HEK293 (cell line): ENCODE measurements at regions not wholly inside any gene's neighbourhood (a gene's known extent, or its start where the extent isn't known, plus 50 kb on each side); places are given as distances from the start of the nearest gene placed in this dataset.

Source experiments
- CTCF ChIA-PET: fragments of 350-600 bp; formaldehyde crosslinking; extraction: SDS; loops from one replicate; lab custom pipeline; 2021; ENCODE audit warnings: antibody characterized with exemption; lab: Yijun Ruan, JAX
- POLR2A ChIA-PET: fragments of 300-600 bp; formaldehyde crosslinking; extraction: SDS; loops from one replicate; lab custom pipeline; 2020; ENCODE audit warnings: antibody characterized with exemption, inconsistent platforms; lab: Yijun Ruan, JAX
- H3K27ac ChIP-seq: fragments of 200-500 bp; sonication (Bioruptor generic); 2 replicates; pipeline ENCODE4 v1.5.1; 2014; ENCODE audit warnings: low read depth, low read length, control low read depth, inconsistent platforms; ENCODE audit errors: extremely low read depth
- H3K36me3 ChIP-seq, 2 experiments: fragments of 200-500 bp in 1 of 2; sonication (Bioruptor generic) in 1 of 2; 1 replicate in 1 of 2; 2 replicates in 1 of 2; pipeline ENCODE4 v1.5.1; 2014 to 2017; ENCODE audit warnings: inconsistent platforms in 2 of 2, low read length in 2 of 2; ENCODE audit not compliant: control insufficient read depth in 2 of 2, insufficient read depth in 1 of 2
- H3K4me1 ChIP-seq: fragments of 200-500 bp; sonication (Bioruptor generic); 2 replicates; pipeline ENCODE4 v1.5.1; 2014; ENCODE audit warnings: mild to moderate bottlenecking, low read length, inconsistent platforms; ENCODE audit not compliant: control insufficient read depth, insufficient read depth
- H3K4me3 ChIP-seq: 2 replicates; pipeline ENCODE4 v1.5.1; 2011; ENCODE audit warnings: low read depth, mild to moderate bottlenecking, control low read depth, low read length, moderate library complexity
- H3K9me3 ChIP-seq: fragments of 200-500 bp; sonication (Bioruptor generic); 2 replicates; pipeline ENCODE4 v1.5.1; 2014; ENCODE audit warnings: low read depth, low read length, inconsistent platforms; ENCODE audit not compliant: control insufficient read depth, insufficient read depth
- BCL11A ChIP-seq: fragments of 450-650 bp; formaldehyde crosslinking; IDR thresholded peaks from 2 replicates; pipeline ENCODE4 v1.5.1; 2016; ENCODE audit warnings: low read depth, missing biosample characterization, missing genetic modification characterization
- GLI2 ChIP-seq: fragments of 450-650 bp; formaldehyde crosslinking; IDR thresholded peaks from 2 replicates; pipeline ENCODE4; 2017; ENCODE audit warnings: missing biosample characterization, missing genetic modification characterization, low read depth, borderline replicate concordance
- HOXA7 ChIP-seq: sonication (generic); formaldehyde crosslinking; IDR thresholded peaks from 2 replicates; pipeline ENCODE4 v1.8.1; 2022; ENCODE audit warnings: missing genetic modification reagents, borderline replicate concordance
- KLF16 ChIP-seq: fragments of 450-650 bp; formaldehyde crosslinking; IDR thresholded peaks from 2 replicates; pipeline ENCODE4 v1.5.1; 2017; ENCODE audit warnings: missing biosample characterization, missing genetic modification characterization
- OVOL3 ChIP-seq: fragments of 450-650 bp; formaldehyde crosslinking; IDR thresholded peaks from 2 replicates; pipeline ENCODE4 v1.5.1; 2016; ENCODE audit warnings: missing biosample characterization, missing genetic modification characterization
- RBAK ChIP-seq: fragments of 450-650 bp; formaldehyde crosslinking; IDR thresholded peaks from 2 replicates; pipeline ENCODE4 v1.5.1; 2016; ENCODE audit warnings: missing biosample characterization, missing genetic modification characterization
- REPIN1 ChIP-seq: fragments of 450-650 bp; formaldehyde crosslinking; IDR thresholded peaks from 2 replicates; pipeline ENCODE4 v1.5.1; 2017; ENCODE audit warnings: missing biosample characterization, missing genetic modification characterization, low read depth
- SP7 ChIP-seq: fragments of 450-650 bp; formaldehyde crosslinking; IDR thresholded peaks from 2 replicates; pipeline ENCODE4 v1.5.1; 2016; ENCODE audit warnings: missing biosample characterization, missing genetic modification characterization
- WT1 ChIP-seq: fragments of 450-650 bp; formaldehyde crosslinking; IDR thresholded peaks from 2 replicates; pipeline ENCODE4 v1.5.1; 2016; ENCODE audit warnings: missing biosample characterization, missing genetic modification characterization
- YY1 ChIP-seq: fragments of 450-650 bp; formaldehyde crosslinking; IDR thresholded peaks from 2 replicates; pipeline ENCODE4 v1.5.1; 2018; ENCODE audit warnings: missing biosample characterization, missing genetic modification characterization
- ZBTB21 ChIP-seq: fragments of 450-650 bp; formaldehyde crosslinking; IDR thresholded peaks from 2 replicates; pipeline ENCODE4 v1.5.1; 2017; ENCODE audit warnings: missing biosample characterization, missing genetic modification characterization
- ZNF138 ChIP-seq: fragments of 450-650 bp; formaldehyde crosslinking; IDR thresholded peaks from 2 replicates; pipeline ENCODE4 v1.5.1; 2016; ENCODE audit warnings: missing biosample characterization, missing genetic modification characterization, borderline replicate concordance
- ZNF140 ChIP-seq: fragments of 450-650 bp; formaldehyde crosslinking; IDR thresholded peaks from 2 replicates; pipeline ENCODE4 v1.5.1; 2016; ENCODE audit warnings: missing biosample characterization, missing genetic modification characterization
- ZNF146 ChIP-seq: fragments of 450-650 bp; formaldehyde crosslinking; IDR thresholded peaks from 2 replicates; pipeline ENCODE4 v1.5.1; 2016; ENCODE audit warnings: missing biosample characterization, missing genetic modification characterization
- ZNF16 ChIP-seq: fragments of 450-650 bp; formaldehyde crosslinking; IDR thresholded peaks from 2 replicates; pipeline ENCODE4 v1.5.1; 2016; ENCODE audit warnings: low read depth, missing biosample characterization, missing genetic modification characterization
- ZNF19 ChIP-seq: fragments of 450-650 bp; formaldehyde crosslinking; IDR thresholded peaks from 2 replicates; pipeline ENCODE4; 2016; ENCODE audit warnings: missing biosample characterization, missing genetic modification characterization, low read depth
- ZNF2 ChIP-seq: fragments of 450-650 bp; formaldehyde crosslinking; IDR thresholded peaks from 2 replicates; pipeline ENCODE4 v1.5.1; 2016; ENCODE audit warnings: missing biosample characterization, missing genetic modification characterization
- ZNF23 ChIP-seq: fragments of 450-650 bp; formaldehyde crosslinking; IDR thresholded peaks from 2 replicates; pipeline ENCODE4 v1.5.1; 2016; ENCODE audit warnings: missing biosample characterization, missing genetic modification characterization, borderline replicate concordance
- ZNF239 ChIP-seq: fragments of 450-650 bp; formaldehyde crosslinking; IDR thresholded peaks from 2 replicates; pipeline ENCODE4 v1.5.1; 2016; ENCODE audit warnings: missing biosample characterization, missing genetic modification characterization
- ZNF266 ChIP-seq: fragments of 450-650 bp; formaldehyde crosslinking; IDR thresholded peaks from 2 replicates; pipeline ENCODE4 v1.5.1; 2016; ENCODE audit warnings: missing biosample characterization, missing genetic modification characterization, low read depth
- ZNF394 ChIP-seq: fragments of 450-650 bp; formaldehyde crosslinking; IDR thresholded peaks from 2 replicates; pipeline ENCODE4 v1.5.1; 2016; ENCODE audit warnings: missing biosample characterization, missing genetic modification characterization, mild to moderate bottlenecking, moderate library complexity, borderline replicate concordance
- ZNF585B ChIP-seq: fragments of 450-650 bp; formaldehyde crosslinking; IDR thresholded peaks from 2 replicates; pipeline ENCODE4 v1.5.1; 2016; ENCODE audit warnings: missing biosample characterization, missing genetic modification characterization
- ZNF664 ChIP-seq: fragments of 450-650 bp; formaldehyde crosslinking; IDR thresholded peaks from 2 replicates; pipeline ENCODE4 v1.5.1; 2016; ENCODE audit warnings: missing biosample characterization, missing genetic modification characterization
- ZNF677 ChIP-seq: fragments of 450-650 bp; IDR thresholded peaks from 2 replicates; pipeline ENCODE4 v1.5.0; 2018; ENCODE audit warnings: missing biosample characterization, mild to moderate bottlenecking, missing genetic modification characterization, moderate library complexity
- ZNF707 ChIP-seq: fragments of 450-650 bp; formaldehyde crosslinking; IDR thresholded peaks from 2 replicates; pipeline ENCODE4 v1.5.1; 2016; ENCODE audit warnings: missing biosample characterization, missing genetic modification characterization
- TF ChIP-seq, protein P1 (sequence below): fragments of 450-650 bp; formaldehyde crosslinking; IDR thresholded peaks from 2 replicates; pipeline ENCODE4 v1.5.1; 2016; ENCODE audit warnings: missing biosample characterization, missing genetic modification characterization
- TF ChIP-seq, protein P2 (sequence below): fragments of 450-650 bp; formaldehyde crosslinking; IDR thresholded peaks from 2 replicates; pipeline ENCODE4 v1.5.1; 2016; ENCODE audit warnings: missing biosample characterization, missing genetic modification characterization
- TF ChIP-seq, protein P3 (sequence below): fragments of 450-650 bp; formaldehyde crosslinking; IDR thresholded peaks from 2 replicates; pipeline ENCODE4 v1.5.1; 2017; ENCODE audit warnings: missing biosample characterization, mild to moderate bottlenecking, missing genetic modification characterization, moderate library complexity
- TF ChIP-seq, protein P4 (sequence below): fragments of 450-650 bp; IDR thresholded peaks from 2 replicates; pipeline ENCODE4 v1.5.1; 2018; ENCODE audit warnings: missing biosample characterization, missing genetic modification characterization

DNA sequence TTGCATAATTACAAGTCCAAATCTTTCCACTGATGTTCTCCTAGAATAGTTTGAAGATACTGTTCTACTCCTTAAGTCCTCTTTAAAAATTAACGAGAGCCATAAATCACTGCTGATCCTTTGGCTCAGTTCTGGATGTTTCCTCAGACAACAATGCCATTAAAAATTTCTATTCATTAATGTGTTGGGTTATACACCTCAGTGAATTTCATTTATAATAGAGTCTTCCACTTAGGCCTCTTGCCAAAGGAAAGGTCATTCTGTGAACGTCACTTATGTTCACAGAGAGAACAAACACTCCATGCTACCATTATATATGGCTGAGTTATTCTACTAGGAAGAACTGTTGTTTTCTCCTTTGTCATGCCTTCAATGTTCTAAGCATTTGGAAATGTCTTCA is 1472.3 kb upstream of the CELF4 start (continued):
- no peak for TF ChIP-seq ZNF140 (tag by site-specific recombination)
- no peak for TF ChIP-seq ZNF585B (tag by site-specific recombination)
- TF ChIP-seq RBAK (tag by site-specific recombination), result no peak
- no peak for TF ChIP-seq ZNF23 (tag by site-specific recombination)

DNA sequence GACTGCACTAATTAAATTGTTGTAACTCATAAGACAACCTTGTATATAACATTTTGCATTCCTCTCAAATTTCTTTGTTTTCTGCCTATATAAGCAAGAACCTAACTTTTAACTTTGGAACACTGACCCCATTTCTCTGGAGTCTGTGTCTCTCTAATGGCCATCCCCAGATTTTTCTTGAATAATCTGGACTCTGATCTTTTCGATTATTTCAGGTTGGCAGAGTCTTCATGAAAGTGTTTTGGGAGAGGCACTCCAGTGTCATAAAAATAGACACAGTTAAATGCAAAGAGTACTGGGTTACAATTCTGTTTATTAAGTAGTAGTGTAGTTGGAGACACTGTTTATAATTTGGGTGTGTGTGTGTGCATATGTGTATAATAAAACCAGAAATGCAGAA is 1467.7 kb upstream of the CELF4 start:
- Histone ChIP-seq H3K27ac (no peak overlapping the region), H3K4me1 (no peaks in the 10 kb centered on the region), H3K36me3 (no peaks in the 10 kb centered on the region), H3K4me3 (no peak overlapping the region), H3K9me3 (no peaks in the 10 kb centered on the region)
- POLR2A ChIA-PET, result no interaction called here
- CTCF ChIA-PET, result no interaction called here
- no peak for TF ChIP-seq ZNF19
- TF ChIP-seq OVOL3 (tag by site-specific recombination), result no peak
- TF ChIP-seq HOXA7 (CRISPR knock-in tag), result no peak
- no peak for TF ChIP-seq ZNF239 (tag by site-specific recombination)
- no peak for TF ChIP-seq ZNF16 (tag by site-specific recombination)
- TF ChIP-seq ZNF2 (tag by site-specific recombination), result no peak
- TF ChIP-seq, protein P1, sequence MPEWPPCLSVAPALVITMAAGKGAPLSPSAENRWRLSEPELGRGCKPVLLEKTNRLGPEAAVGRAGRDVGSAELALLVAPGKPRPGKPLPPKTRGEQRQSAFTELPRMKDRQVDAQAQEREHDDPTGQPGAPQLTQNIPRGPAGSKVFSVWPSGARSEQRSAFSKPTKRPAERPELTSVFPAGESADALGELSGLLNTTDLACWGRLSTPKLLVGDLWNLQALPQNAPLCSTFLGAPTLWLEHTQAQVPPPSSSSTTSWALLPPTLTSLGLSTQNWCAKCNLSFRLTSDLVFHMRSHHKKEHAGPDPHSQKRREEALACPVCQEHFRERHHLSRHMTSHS (tag by site-specific recombination), result no peak
- no peak for TF ChIP-seq ZBTB21 (tag by site-specific recombination)
- no peak for TF ChIP-seq ZNF138 (tag by site-specific recombination)

DNA sequence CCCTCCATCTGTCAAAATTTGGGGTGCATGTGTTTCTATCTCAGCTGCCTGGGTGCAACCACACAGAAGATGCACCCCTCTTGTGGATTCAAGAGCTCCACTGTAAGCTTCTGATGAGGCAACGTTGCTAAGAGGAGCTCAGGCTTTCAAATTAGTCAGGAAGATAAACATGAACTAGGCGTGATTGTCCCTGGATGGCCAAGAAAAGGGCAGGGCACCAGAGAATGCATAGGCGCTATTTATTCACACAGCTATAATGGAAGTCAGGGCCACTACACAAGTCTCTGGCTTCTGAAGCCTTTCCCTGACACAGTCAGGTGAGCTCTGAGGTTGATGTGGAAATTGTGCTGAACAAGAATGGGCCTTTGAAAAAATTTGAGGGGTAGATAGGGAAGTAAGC is 1466.0 kb upstream of the CELF4 start:
- no peaks in the 10 kb centered on the region for H3K4me1 ChIP-seq
- no peak for TF ChIP-seq ZNF677 (tag by site-specific recombination)
- TF ChIP-seq REPIN1, result no peak
- TF ChIP-seq SP7 (tag by site-specific recombination), result no peak
- no peak overlapping the region for H3K4me3 ChIP-seq
- no peak overlapping the region for H3K27ac ChIP-seq
- no peaks in the 10 kb centered on the region for H3K36me3 ChIP-seq
- no peaks in the 10 kb centered on the region for H3K9me3 ChIP-seq
- ChIA-PET CTCF (no interaction called here), POLR2A (no interaction called here)

DNA sequence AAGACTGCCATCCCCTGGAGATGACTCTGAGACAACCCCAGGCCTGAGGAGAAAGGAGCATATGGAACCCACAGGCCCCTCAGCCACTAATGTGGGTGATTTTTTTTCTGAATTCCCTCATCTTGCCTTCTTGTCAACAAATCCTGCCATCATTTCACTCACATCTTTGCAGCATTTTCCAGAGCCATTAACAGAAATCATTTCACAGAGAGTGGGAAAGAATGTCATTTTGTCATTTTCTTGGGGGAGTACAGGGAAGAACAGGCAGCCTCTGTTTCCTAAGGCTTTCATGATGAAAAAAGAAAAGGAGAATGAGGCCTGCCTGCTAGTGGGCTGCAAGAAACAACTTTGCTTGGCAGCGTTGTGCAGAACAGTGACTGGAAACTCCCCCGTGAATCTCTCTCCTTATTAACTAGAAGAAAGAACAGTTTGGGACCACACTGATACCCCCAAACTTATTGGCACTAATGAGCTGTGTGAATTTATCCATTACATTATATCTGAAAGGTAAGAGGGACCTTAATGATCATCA is 1464.6 kb upstream of the CELF4 start:
- Histone ChIP-seq H3K27ac (no peak overlapping the region), H3K4me3 (no peak overlapping the region), H3K9me3 (no peaks in the 10 kb centered on the region), H3K4me1 (no peaks in the 10 kb centered on the region), H3K36me3 (no peaks in the 10 kb centered on the region)
- ChIA-PET CTCF (no interaction called here), POLR2A (no interaction called here)
- TF ChIP-seq ZNF664 (tag by site-specific recombination) (no peak), BCL11A (tag by site-specific recombination) (no peak), GLI2 (tag by site-specific recombination) (no peak), ZNF394 (tag by site-specific recombination) (no peak), WT1 (tag by site-specific recombination) (no peak), KLF16 (tag by site-specific recombination) (no peak), ZNF266 (tag by site-specific recombination) (no peak), ZNF146 (tag by site-specific recombination) (no peak), ZNF707 (tag by site-specific recombination) (no peak), YY1 (tag by site-specific recombination) (no peak)
- TF ChIP-seq, protein P2, sequence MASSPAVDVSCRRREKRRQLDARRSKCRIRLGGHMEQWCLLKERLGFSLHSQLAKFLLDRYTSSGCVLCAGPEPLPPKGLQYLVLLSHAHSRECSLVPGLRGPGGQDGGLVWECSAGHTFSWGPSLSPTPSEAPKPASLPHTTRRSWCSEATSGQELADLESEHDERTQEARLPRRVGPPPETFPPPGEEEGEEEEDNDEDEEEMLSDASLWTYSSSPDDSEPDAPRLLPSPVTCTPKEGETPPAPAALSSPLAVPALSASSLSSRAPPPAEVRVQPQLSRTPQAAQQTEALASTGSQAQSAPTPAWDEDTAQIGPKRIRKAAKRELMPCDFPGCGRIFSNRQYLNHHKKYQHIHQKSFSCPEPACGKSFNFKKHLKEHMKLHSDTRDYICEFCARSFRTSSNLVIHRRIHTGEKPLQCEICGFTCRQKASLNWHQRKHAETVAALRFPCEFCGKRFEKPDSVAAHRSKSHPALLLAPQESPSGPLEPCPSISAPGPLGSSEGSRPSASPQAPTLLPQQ, result no peak
- TF ChIP-seq, protein P3, sequence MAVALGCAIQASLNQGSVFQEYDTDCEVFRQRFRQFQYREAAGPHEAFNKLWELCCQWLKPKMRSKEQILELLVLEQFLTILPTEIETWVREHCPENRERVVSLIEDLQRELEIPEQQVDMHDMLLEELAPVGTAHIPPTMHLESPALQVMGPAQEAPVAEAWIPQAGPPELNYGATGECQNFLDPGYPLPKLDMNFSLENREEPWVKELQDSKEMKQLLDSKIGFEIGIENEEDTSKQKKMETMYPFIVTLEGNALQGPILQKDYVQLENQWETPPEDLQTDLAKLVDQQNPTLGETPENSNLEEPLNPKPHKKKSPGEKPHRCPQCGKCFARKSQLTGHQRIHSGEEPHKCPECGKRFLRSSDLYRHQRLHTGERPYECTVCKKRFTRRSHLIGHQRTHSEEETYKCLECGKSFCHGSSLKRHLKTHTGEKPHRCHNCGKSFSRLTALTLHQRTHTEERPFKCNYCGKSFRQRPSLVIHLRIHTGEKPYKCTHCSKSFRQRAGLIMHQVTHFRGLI (tag by site-specific recombination), result no peak
- TF ChIP-seq, protein P4, sequence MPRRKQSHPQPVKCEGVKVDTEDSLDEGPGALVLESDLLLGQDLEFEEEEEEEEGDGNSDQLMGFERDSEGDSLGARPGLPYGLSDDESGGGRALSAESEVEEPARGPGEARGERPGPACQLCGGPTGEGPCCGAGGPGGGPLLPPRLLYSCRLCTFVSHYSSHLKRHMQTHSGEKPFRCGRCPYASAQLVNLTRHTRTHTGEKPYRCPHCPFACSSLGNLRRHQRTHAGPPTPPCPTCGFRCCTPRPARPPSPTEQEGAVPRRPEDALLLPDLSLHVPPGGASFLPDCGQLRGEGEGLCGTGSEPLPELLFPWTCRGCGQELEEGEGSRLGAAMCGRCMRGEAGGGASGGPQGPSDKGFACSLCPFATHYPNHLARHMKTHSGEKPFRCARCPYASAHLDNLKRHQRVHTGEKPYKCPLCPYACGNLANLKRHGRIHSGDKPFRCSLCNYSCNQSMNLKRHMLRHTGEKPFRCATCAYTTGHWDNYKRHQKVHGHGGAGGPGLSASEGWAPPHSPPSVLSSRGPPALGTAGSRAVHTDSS (tag by site-specific recombination), result no peak
